GM23338 (cell line): ENCODE measurements at regions not wholly inside any gene's neighbourhood (a gene's known extent, or its start where the extent isn't known, plus 50 kb on each side); places are given as distances from the start of the nearest gene placed in this dataset.

Experiments used
- ATAC-seq: fragments of 200-7000 bp; cut with Tn5 transposase; 3 replicates; pipeline ENCODE4 v1.9.1; 2020
- DNase-seq: peaks from one replicate; pipeline ENCODE4 v3.0.0-alpha.2; 2015; ENCODE audit warnings: low spot score
- H2AFZ ChIP-seq: fragments of 200-600 bp; sonication (generic); 2 replicates; pipeline ENCODE4 v1.8.0; 2016; ENCODE audit warnings: antibody characterized with exemption, mild to moderate bottlenecking, moderate library complexity
- H3F3A ChIP-seq: fragments of 200-600 bp; sonication (generic); replicated peaks from 2 replicates; pipeline ENCODE4 v1.8.0; 2017; ENCODE audit warnings: antibody characterized with exemption, mixed run types, low read depth
- H3K27ac ChIP-seq: fragments of 200-600 bp; sonication (generic); 2 replicates; pipeline ENCODE4 v1.6.1; 2016; ENCODE audit warnings: low read depth
- H3K27me3 ChIP-seq: fragments of 200-600 bp; sonication (generic); 2 replicates; pipeline ENCODE4 v1.8.0; 2016; ENCODE audit warnings: mild to moderate bottlenecking, mixed run types, moderate library complexity; ENCODE audit not compliant: insufficient read depth
- H3K36me3 ChIP-seq: fragments of 200-600 bp; sonication (generic); 2 replicates; pipeline ENCODE4 v1.8.0; 2016; ENCODE audit warnings: mild to moderate bottlenecking; ENCODE audit not compliant: insufficient read depth
- H3K4me1 ChIP-seq: fragments of 200-600 bp; sonication (generic); 2 replicates; pipeline ENCODE4 v1.8.0; 2016; ENCODE audit warnings: mild to moderate bottlenecking, moderate library complexity; ENCODE audit not compliant: insufficient read depth
- H3K4me2 ChIP-seq: fragments of 200-600 bp; sonication (generic); 2 replicates; pipeline ENCODE4 v1.7.1; 2017; ENCODE audit warnings: mixed run types
- H3K4me3 ChIP-seq: fragments of 200-600 bp; sonication (generic); 2 replicates; pipeline ENCODE4 v1.6.1; 2016; ENCODE audit warnings: mixed run types
- H3K79me2 ChIP-seq: fragments of 200-600 bp; sonication (generic); replicated peaks from 2 replicates; pipeline ENCODE4 v1.8.0; 2017; ENCODE audit warnings: mild to moderate bottlenecking; ENCODE audit not compliant: insufficient read depth
- H3K9me2 ChIP-seq: fragments of 200-600 bp; sonication (generic); 2 replicates; pipeline ENCODE4 v1.8.0; 2017; ENCODE audit not compliant: insufficient read depth
- H4K20me1 ChIP-seq: fragments of 200-600 bp; sonication (generic); replicated peaks from 2 replicates; pipeline ENCODE4 v1.8.0; 2017; ENCODE audit warnings: mild to moderate bottlenecking; ENCODE audit not compliant: insufficient read depth
- H3K27ac Mint-ChIP-seq: 2 replicates; pipeline ENCODE4 v1.8.0; 2020; ENCODE audit warnings: inconsistent platforms, mild to moderate bottlenecking, moderate library complexity, mixed read lengths
- H3K27me3 Mint-ChIP-seq: 3 replicates; pipeline ENCODE4 v1.8.0; 2022; ENCODE audit warnings: low read depth, mild to moderate bottlenecking, moderate library complexity, mixed read lengths, inconsistent platforms; ENCODE audit not compliant: insufficient read depth, poor library complexity
- H3K36me3 Mint-ChIP-seq: 3 replicates; pipeline ENCODE4 v1.8.0; 2021; ENCODE audit warnings: low read depth, mild to moderate bottlenecking, inconsistent platforms, moderate library complexity, mixed read lengths
- H3K4me1 Mint-ChIP-seq: 3 replicates; pipeline ENCODE4 v1.8.0; 2020; ENCODE audit warnings: mild to moderate bottlenecking, inconsistent platforms, mixed read lengths
- H3K4me3 Mint-ChIP-seq: 3 replicates; pipeline ENCODE4 v1.8.0; 2021; ENCODE audit warnings: moderate library complexity, mild to moderate bottlenecking, inconsistent platforms, mixed read lengths
- H3K9me3 Mint-ChIP-seq: 3 replicates; pipeline ENCODE4 v1.8.0; 2020; ENCODE audit warnings: moderate library complexity, mild to moderate bottlenecking, inconsistent platforms, mixed read lengths
- CREB1 ChIP-seq: fragments of 250-450 bp; sonication (Bioruptor Pico); IDR thresholded peaks from 2 replicates; pipeline ENCODE4 v1.5.0; 2020; ENCODE audit warnings: low read depth, mild to moderate bottlenecking, moderate library complexity
- EZH2 ChIP-seq: fragments of 200-600 bp; sonication (generic); IDR thresholded peaks from one replicate; pipeline ENCODE4 v1.8.0; 2017; ENCODE audit warnings: antibody characterized with exemption, mild to moderate bottlenecking, low read depth; ENCODE audit not compliant: unreplicated experiment
- JUNB ChIP-seq: IDR thresholded peaks from one replicate; pipeline ENCODE4 v1.6.1; 2016; ENCODE audit warnings: antibody characterized with exemption; ENCODE audit not compliant: unreplicated experiment
- NANOG ChIP-seq: IDR thresholded peaks from 2 replicates; pipeline ENCODE4 v1.6.1; 2016; ENCODE audit warnings: antibody characterized with exemption, borderline replicate concordance
- POLR2AphosphoS5 ChIP-seq: IDR thresholded peaks from 2 replicates; pipeline ENCODE4 v1.6.1; 2016; ENCODE audit warnings: antibody characterized with exemption, low read depth
- STAT1 ChIP-seq: IDR thresholded peaks from one replicate; pipeline ENCODE4 v1.6.1; 2016; ENCODE audit warnings: antibody characterized with exemption; ENCODE audit not compliant: unreplicated experiment
- ZNF114 ChIP-seq: fragments of 250-450 bp; sonication (Bioruptor Pico); IDR thresholded peaks from 2 replicates; pipeline ENCODE4 v1.5.0; 2020; ENCODE audit warnings: mild to moderate bottlenecking, moderate library complexity
- ZNF331 ChIP-seq: fragments of 250-450 bp; sonication (Bioruptor Pico); IDR thresholded peaks from 2 replicates; pipeline ENCODE4 v1.5.0; 2020; ENCODE audit warnings: low read depth, mild to moderate bottlenecking, moderate library complexity
- TF ChIP-seq, protein P1 (sequence below): IDR thresholded peaks from 2 replicates; pipeline ENCODE4 v1.6.1; 2016; ENCODE audit warnings: antibody characterized with exemption
- TF ChIP-seq, protein P2 (sequence below): fragments of 250-450 bp; sonication (Bioruptor Pico); IDR thresholded peaks from 2 replicates; pipeline ENCODE4 v1.5.0; 2020; ENCODE audit warnings: mild to moderate bottlenecking, moderate library complexity
- TF ChIP-seq, protein P3 (sequence below), 2 experiments: fragments of 200-600 bp in 1 of 2; sonication (generic) in 1 of 2; conservative IDR thresholded peaks; 2 replicates each; pipeline versions ENCODE4 v1.5.1 to v1.6.1; 2016 to 2017; ENCODE audit warnings: antibody characterized with exemption in 2 of 2, low read depth in 2 of 2, mild to moderate bottlenecking in 2 of 2, moderate library complexity in 1 of 2
- TF ChIP-seq, protein P4 (sequence below): IDR thresholded peaks from one replicate; pipeline ENCODE4 v1.6.1; 2018; ENCODE audit warnings: antibody characterized with exemption; ENCODE audit not compliant: unreplicated experiment

DNA sequence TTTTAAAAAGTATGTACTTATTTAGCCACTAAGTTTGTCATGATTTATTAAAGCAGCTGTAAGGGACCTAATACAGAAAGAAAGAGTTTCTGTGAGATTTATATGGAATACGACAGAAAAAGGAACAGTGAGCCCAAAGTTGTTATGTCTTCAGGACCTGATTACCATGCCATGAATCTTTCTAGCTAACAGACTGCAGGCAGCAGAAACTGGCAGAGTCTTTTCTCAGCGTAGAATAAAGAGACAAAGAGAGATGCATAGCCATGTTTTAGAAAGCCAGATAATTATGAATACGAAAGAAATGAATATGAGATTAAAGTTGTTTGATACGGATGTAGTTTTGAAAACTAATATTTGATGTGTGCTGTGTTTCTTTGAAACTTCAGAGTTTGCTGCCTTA lies 624.1 kb upstream of the ADGRB3 start (continued):
- TF ChIP-seq, protein P1, sequence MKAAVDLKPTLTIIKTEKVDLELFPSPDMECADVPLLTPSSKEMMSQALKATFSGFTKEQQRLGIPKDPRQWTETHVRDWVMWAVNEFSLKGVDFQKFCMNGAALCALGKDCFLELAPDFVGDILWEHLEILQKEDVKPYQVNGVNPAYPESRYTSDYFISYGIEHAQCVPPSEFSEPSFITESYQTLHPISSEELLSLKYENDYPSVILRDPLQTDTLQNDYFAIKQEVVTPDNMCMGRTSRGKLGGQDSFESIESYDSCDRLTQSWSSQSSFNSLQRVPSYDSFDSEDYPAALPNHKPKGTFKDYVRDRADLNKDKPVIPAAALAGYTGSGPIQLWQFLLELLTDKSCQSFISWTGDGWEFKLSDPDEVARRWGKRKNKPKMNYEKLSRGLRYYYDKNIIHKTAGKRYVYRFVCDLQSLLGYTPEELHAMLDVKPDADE, result no peak

DNA sequence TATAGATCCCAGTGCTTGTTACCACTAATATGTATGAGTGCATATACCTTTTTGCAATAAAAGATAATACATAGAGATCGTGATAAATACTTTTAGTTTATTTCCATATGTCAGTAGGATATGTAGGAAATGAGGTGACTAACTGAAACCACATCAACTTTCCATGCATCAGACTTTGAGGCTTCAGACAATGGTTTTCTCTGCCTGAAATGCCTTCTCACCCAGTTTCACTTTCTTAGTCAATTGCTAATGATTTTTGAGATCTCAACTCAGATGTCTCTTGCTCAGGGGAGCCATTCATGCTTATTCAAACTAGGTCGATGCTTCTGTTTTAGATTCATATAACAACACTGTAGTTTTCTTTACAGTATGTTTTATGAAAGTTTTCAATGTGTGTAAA lies 626.6 kb upstream of the ADGRB3 start:
- Mint-ChIP-seq H3K36me3 (no peaks in the 10 kb centered on the region; the same call in 2 of the 3 replicates), H3K4me3 (no peak overlapping the region), H3K4me1 (peaks cover 5% of the 10 kb centered on the region; the same call in 2 of the 3 replicates), H3K27ac (no peak overlapping the region), H3K9me3 (no peaks in the 10 kb centered on the region), H3K27me3 (peaks cover 2% of the 10 kb centered on the region)
- Histone ChIP-seq H3K27me3 (no peaks in the 10 kb centered on the region), H3K79me2 (no peaks in the 10 kb centered on the region), H2AFZ (peak overlapping the region; percentile 67), H3F3A (no peaks in the 10 kb centered on the region), H3K4me3 (no peak overlapping the region), H3K36me3 (no peaks in the 10 kb centered on the region), H3K27ac (no peak overlapping the region), H3K9me2 (peaks cover 4% of the 10 kb centered on the region; the same call in 1 of the 2 replicates), H3K4me2 (no peak overlapping the region), H4K20me1 (no peaks in the 10 kb centered on the region), H3K4me1 (no peaks in the 10 kb centered on the region)
- DNase-seq (no peak), ATAC-seq (no peak)
- no peak for TF ChIP-seq CREB1
- no peak for TF ChIP-seq STAT1
- TF ChIP-seq, protein P1, result no peak
- TF ChIP-seq, protein P2, sequence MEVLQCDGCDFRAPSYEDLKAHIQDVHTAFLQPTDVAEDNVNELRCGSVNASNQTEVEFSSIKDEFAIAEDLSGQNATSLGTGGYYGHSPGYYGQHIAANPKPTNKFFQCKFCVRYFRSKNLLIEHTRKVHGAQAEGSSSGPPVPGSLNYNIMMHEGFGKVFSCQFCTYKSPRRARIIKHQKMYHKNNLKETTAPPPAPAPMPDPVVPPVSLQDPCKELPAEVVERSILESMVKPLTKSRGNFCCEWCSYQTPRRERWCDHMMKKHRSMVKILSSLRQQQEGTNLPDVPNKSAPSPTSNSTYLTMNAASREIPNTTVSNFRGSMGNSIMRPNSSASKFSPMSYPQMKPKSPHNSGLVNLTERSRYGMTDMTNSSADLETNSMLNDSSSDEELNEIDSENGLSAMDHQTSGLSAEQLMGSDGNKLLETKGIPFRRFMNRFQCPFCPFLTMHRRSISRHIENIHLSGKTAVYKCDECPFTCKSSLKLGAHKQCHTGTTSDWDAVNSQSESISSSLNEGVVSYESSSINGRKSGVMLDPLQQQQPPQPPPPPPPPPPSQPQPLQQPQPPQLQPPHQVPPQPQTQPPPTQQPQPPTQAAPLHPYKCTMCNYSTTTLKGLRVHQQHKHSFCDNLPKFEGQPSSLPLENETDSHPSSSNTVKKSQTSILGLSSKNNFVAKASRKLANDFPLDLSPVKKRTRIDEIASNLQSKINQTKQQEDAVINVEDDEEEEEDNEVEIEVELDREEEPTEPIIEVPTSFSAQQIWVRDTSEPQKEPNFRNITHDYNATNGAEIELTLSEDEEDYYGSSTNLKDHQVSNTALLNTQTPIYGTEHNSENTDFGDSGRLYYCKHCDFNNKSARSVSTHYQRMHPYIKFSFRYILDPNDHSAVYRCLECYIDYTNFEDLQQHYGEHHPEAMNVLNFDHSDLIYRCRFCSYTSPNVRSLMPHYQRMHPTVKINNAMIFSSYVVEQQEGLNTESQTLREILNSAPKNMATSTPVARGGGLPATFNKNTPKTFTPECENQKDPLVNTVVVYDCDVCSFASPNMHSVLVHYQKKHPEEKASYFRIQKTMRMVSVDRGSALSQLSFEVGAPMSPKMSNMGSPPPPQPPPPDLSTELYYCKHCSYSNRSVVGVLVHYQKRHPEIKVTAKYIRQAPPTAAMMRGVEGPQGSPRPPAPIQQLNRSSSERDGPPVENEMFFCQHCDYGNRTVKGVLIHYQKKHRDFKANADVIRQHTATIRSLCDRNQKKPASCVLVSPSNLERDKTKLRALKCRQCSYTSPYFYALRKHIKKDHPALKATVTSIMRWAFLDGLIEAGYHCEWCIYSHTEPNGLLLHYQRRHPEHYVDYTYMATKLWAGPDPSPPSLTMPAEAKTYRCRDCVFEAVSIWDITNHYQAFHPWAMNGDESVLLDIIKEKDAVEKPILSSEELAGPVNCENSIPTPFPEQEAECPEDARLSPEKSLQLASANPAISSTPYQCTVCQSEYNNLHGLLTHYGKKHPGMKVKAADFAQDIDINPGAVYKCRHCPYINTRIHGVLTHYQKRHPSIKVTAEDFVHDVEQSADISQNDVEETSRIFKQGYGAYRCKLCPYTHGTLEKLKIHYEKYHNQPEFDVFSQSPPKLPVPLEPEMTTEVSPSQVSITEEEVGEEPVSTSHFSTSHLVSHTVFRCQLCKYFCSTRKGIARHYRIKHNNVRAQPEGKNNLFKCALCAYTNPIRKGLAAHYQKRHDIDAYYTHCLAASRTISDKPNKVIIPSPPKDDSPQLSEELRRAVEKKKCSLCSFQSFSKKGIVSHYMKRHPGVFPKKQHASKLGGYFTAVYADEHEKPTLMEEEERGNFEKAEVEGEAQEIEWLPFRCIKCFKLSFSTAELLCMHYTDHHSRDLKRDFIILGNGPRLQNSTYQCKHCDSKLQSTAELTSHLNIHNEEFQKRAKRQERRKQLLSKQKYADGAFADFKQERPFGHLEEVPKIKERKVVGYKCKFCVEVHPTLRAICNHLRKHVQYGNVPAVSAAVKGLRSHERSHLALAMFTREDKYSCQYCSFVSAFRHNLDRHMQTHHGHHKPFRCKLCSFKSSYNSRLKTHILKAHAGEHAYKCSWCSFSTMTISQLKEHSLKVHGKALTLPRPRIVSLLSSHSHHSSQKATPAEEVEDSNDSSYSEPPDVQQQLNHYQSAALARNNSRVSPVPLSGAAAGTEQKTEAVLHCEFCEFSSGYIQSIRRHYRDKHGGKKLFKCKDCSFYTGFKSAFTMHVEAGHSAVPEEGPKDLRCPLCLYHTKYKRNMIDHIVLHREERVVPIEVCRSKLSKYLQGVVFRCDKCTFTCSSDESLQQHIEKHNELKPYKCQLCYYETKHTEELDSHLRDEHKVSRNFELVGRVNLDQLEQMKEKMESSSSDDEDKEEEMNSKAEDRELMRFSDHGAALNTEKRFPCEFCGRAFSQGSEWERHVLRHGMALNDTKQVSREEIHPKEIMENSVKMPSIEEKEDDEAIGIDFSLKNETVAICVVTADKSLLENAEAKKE (CRISPR knock-in tag), result no peak
- TF ChIP-seq ZNF114 (CRISPR knock-in tag), result no peak
- TF ChIP-seq ZNF331, result no peak
- no peak for TF ChIP-seq POLR2AphosphoS5
- TF ChIP-seq, protein P3, sequence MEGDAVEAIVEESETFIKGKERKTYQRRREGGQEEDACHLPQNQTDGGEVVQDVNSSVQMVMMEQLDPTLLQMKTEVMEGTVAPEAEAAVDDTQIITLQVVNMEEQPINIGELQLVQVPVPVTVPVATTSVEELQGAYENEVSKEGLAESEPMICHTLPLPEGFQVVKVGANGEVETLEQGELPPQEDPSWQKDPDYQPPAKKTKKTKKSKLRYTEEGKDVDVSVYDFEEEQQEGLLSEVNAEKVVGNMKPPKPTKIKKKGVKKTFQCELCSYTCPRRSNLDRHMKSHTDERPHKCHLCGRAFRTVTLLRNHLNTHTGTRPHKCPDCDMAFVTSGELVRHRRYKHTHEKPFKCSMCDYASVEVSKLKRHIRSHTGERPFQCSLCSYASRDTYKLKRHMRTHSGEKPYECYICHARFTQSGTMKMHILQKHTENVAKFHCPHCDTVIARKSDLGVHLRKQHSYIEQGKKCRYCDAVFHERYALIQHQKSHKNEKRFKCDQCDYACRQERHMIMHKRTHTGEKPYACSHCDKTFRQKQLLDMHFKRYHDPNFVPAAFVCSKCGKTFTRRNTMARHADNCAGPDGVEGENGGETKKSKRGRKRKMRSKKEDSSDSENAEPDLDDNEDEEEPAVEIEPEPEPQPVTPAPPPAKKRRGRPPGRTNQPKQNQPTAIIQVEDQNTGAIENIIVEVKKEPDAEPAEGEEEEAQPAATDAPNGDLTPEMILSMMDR (conservative IDR thresholded peaks at IDR 0.05; ENCODE audit: low read depth in 2 of 2), result no peak
- TF ChIP-seq EZH2, result no peak
- TF ChIP-seq JUNB, result no peak
- TF ChIP-seq, protein P4, sequence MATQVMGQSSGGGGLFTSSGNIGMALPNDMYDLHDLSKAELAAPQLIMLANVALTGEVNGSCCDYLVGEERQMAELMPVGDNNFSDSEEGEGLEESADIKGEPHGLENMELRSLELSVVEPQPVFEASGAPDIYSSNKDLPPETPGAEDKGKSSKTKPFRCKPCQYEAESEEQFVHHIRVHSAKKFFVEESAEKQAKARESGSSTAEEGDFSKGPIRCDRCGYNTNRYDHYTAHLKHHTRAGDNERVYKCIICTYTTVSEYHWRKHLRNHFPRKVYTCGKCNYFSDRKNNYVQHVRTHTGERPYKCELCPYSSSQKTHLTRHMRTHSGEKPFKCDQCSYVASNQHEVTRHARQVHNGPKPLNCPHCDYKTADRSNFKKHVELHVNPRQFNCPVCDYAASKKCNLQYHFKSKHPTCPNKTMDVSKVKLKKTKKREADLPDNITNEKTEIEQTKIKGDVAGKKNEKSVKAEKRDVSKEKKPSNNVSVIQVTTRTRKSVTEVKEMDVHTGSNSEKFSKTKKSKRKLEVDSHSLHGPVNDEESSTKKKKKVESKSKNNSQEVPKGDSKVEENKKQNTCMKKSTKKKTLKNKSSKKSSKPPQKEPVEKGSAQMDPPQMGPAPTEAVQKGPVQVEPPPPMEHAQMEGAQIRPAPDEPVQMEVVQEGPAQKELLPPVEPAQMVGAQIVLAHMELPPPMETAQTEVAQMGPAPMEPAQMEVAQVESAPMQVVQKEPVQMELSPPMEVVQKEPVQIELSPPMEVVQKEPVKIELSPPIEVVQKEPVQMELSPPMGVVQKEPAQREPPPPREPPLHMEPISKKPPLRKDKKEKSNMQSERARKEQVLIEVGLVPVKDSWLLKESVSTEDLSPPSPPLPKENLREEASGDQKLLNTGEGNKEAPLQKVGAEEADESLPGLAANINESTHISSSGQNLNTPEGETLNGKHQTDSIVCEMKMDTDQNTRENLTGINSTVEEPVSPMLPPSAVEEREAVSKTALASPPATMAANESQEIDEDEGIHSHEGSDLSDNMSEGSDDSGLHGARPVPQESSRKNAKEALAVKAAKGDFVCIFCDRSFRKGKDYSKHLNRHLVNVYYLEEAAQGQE, result no peak
- no peak for TF ChIP-seq NANOG
